SH-SY5Y (cell line): ENCODE measurements at regions not wholly inside any gene's neighbourhood (a gene's known extent, or its start where the extent isn't known, plus 50 kb on each side); places are given as distances from the start of the nearest gene placed in this dataset.

ENCODE experiments used
- GATA2 ChIP-seq: IDR thresholded peaks from 2 replicates; pipeline ENCODE4 v1.6.1; 2011; ENCODE audit warnings: mild to moderate bottlenecking, low read depth, low read length
- GATA3 ChIP-seq: IDR thresholded peaks from 2 replicates; pipeline ENCODE4 v1.6.1; 2011; ENCODE audit warnings: low read depth, mild to moderate bottlenecking, low read length, moderate library complexity

DNA sequence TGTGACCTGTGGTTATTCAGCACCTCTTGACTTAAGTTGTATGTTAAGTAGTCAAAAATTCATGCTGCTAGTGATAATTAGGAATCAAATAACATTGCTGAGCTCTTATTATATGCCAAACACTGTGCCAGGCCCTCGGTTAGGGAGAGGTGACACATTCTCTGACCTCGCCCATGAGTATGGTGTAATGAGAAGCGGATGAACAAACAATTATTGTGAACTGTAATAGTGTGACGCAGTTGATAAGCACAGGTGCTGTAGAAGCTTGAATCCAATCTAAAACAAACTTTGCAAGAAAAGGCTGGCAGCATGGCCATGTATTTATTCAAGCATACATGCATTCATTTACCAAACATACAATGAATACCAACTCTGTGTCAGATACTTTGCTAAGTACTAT, 303.5 kb upstream of the HS3ST1 start:
- TF ChIP-seq GATA3 (no peak), GATA2 (no peak)
